Hematopoietic multipotent progenitor cell treated with erythropoietin and hydrocortisone succinate and interleukin-3 and kit ligand, for 4 days (in vitro differentiated cells): ENCODE measurements at regions not wholly inside any gene's neighbourhood (a gene's known extent, or its start where the extent isn't known, plus 50 kb on each side); places are given as distances from the start of the nearest gene placed in this dataset.
"Not testable (repeated sequence)": the region's sequence is repeated elsewhere in the genome, so short reads cannot be mapped to it uniquely, and the experiment has no call there.

Experiments used
- DNase-seq: peaks from one replicate; pipeline ENCODE4 v3.0.0-alpha.2; 2015

DNA sequence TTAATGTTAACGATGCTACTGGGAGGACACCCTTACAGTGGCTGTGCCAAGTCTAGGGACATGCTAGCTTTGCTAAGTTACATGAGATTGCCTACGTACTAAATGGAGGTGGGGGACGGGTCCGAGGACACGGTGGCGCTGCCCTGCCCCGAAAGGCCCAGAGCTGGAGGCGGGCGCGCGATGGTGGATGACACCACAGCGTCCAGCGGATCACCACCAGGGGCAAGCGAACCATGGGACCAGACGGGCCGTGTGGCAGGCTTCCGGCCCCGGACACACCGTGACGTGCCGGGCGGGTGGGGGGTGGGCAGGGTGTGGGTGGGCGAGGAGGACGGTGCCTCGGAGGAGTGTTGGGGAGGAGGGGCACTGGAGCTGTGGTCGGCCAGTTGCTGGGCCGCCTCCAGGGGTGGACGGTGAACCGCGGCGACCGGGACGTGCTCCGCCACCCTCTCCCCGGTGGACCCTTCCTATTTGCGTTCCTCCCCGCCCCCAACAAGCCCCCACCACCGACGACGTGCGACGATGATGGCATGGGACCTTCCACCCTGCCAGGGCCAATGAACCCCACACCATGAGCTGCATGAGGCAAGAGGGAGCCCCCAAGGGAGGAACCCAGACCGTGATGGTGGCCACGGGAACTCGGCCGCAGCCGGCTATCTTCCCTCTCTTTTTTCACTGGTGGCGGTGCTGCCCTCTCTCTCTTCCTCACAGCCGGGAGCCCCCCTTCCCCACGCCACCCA is 773.3 kb upstream of the DEFB115 start:
- no peak for DNase-seq

DNA sequence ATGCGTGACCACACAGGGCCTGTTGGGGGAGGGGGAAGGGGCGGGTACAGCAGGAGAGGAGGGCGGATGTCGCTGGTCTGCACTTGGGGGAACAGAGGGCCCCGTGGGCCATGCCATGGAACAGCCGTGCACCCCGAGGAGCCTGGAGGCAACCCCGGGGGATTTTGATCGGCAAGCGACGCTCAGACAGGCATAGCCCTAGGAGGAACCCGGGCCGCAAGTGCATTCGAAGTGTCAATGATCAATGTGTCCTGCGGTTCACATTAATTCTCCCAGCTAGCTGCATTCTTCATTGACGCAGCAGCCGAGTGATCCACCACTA is 772.8 kb upstream of the DEFB115 start:
- DNase-seq = no peak

DNA sequence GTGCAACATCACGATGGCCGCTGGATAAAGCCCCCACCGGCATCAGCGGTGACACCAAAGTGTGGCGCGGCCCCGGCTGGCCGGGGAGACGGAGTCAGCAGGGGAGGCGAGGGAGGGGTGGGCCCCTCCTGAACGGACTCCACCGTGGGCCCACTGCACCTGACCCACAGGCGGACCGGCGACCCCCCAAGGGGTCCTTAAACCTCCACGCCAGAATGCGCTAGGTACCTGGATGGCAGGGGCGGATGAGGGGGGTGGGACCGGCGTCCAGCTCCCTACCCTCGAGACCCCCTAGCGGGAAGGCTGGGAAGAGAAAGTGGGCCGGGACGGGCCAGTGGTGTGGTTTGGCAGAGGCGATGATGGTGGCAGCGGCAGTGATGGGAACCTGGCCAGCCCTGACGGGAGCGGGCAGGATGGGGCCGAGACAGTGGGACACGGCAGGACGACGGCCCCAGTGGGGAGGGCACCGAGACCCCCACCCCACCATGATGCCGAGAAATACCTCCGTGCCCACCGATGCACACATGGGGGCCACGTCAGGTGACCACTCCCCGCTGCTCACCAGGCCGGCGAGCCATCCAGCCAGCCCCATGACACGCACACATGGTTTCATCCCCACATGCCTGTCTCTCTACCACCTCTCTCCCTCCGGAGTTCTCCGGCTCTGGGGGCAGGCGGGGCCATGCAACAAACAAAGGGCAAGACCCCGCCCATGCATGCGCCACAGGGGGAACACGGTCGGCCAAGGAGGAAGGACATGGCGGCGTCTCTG is 771.9 kb upstream of the DEFB115 start:
- no peak for DNase-seq

DNA sequence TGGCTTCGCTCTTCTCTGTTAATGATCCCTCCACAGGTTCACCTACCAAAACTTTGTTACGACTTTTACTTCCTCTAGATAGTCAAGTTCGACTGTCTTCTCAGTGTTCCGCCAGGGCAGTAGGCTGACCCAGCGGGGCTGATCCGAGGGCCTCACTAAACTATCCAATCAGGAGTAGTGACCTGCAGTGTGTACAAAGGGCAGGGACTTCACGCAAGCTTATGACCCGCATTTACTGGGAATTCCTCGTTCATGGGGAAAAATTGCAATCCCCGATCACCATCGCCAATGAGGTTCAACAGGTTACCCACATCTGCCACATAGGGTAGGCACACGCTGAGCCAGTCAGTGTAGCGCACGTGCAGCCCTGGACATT is 771.4 kb upstream of the DEFB115 start:
- no peak for DNase-seq

DNA sequence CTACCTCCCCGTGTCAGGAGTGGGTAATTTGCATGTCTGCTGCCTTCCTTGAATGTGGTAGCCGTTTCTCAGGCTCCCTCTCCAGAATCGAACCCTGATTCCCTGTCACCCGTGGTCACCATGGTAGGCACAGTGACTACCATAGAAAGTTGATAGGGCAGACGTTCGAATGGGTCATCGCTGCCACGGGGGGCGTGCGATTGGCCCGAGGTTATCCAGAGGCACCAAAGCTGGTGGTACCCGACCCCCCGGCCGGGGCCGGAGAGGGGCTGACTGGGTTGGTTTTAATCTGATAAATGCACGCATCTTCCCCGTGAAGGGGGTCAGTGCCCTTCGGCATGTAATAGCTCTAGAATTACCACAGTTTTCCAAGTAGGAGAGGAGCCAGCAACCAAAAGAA is 770.0 kb upstream of the DEFB115 start:
- DNase-seq = not testable (repeated sequence)

GRCh38 chr20:30487947-30488926 is 769.2 kb upstream of the DEFB115 start:
- no peak for DNase-seq

DNA sequence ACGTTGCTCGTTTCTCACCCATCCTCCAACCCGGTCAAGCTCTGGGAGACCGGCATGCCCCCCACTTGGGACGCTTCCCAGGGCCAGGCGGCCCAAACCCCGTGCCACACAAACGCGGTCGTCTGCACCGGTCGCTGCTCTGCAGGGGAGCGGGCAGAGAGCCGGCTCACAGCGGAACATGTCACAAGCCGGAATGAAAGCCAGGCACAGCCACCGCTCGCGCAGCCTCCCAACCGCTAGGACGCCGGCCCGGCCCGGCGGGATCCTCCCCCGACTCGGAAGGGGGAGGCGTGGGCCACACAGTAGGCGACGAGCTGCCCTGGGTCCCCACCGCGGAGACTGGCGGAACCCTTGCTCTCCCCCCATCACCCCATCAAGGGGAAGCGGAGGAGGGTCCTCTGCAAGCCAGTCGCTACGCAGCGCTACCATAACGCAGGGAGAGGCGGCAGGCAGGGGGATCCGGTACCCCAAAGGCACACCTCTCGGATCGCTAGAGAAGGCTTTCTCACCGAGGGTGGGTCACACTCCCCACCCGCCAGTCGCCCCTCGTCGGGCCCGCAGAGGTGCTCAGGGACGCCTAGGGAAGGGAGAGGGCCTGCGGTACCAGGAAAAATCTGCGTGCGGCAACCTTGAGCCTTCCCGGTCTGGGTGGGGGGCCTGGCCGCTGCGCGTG is 768.4 kb upstream of the DEFB115 start:
- DNase-seq = no peak

GRCh38 chr20:30489614-30490003 is 767.9 kb upstream of the DEFB115 start:
- DNase-seq = no peak

DNA sequence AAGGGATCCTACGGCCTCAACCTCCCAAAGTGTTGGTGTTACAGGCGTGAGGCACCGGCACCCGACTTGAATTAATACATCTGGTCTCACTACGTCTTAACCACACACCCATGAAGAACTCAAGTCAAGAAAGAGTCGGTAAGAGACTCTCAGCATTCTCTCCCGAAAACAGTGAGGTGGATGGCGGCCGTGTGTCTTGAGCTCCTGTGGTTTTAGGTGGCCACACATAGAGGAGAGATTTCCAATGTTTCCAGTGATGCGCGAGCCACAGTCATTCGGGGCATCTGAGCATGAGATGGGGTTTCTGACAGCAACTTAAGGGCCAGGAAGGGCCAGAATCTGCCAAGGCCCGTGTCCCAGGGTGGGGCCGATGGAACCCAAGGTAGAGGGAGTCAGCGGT is 766.4 kb upstream of the DEFB115 start:
- no peak for DNase-seq

- not testable (repeated sequence) for DNase-seq
These were observed 760.8 kb upstream of the DEFB115 start for GRCh38 chr20:30496656-30497055.

DNA sequence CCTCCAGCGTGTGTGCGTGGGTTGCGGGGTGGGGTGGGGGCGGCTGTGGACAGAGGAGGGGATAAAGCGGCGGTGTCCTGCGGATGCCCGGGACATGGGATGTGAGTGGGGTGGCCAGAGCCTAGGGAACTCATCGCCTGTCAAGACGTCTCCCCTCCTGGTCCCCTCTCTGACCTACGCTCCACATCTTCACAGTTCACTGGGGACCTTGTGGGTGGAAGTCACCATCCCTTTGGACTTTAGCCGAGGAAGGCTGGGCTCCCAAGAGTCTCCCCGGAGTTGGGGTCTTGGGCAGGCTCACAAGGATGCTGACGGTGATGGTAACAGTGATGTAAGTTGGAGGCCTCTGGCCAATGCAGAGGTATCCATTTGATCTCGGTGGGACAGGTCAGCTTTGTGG is 760.3 kb upstream of the DEFB115 start:
- DNase-seq = not testable (repeated sequence)

GRCh38 chr20:30499123-30499522 is 758.3 kb upstream of the DEFB115 start:
- DNase-seq = no peak

DNA sequence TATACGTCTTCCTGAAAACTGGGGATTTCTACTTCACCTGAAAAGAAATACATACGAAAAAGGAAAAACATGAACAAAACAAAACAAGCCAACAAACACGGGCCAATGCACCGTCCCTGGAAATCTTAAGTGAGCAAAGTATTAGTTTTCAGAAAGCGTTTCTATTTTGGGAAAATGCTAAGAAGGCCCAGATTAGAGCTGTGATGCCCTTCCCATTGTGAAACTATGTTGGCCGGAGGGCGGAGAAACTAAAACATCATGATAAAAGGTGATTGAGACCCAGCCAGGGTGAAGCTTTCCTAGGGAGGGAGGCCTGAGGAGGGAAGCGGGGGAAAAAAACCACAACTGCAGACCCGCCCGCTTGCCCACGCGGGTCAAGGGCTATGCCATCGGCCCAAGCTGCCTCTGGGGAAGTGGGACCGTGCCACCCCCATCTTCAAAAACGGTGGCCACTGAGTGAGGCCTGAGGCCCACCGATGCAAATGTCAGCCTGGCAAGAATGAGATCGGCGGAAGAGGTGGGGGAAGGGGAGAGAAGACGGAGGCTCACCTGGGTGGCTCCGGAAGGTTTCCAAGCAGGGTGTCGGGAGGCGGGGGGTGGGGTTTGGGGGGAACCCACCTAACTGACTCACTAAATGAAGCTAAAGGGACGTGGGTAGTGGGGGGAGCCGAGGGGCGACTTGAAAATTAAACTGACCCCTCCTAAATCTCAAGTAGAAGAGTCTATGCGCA is 757.6 kb upstream of the DEFB115 start:
- not testable (repeated sequence) for DNase-seq

GRCh38 chr20:30500447-30500820 is 757.0 kb upstream of the DEFB115 start:
- peak; percentile 42 for DNase-seq

- no peak for DNase-seq
These were observed 756.5 kb upstream of the DEFB115 start for GRCh38 chr20:30500829-30501440.

GRCh38 chr20:30502670-30503069 is 754.8 kb upstream of the DEFB115 start:
- DNase-seq = no peak

DNA sequence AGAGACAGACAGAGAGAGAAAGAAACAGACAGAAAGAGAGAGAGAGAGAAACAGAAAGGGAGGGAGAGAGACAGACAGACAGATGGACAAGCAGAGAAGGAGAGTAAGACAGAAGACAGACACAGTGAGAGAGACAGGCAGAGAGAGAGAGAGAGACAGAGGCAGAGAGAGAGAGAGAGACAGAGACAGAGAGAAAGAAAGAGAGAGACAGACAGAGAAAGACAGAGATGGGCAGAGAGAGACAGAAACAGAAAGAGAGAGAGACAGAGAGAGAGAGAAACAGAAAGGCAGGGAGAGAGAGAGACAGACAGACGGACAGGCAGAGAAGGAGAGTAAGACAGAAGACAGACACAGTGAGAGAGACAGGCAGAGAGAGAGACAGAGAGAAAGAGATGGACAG is 754.3 kb upstream of the DEFB115 start:
- not testable (repeated sequence) for DNase-seq

- no peak for DNase-seq
These were observed 753.4 kb upstream of the DEFB115 start for GRCh38 chr20:30503992-30504570.

GRCh38 chr20:30505566-30505965 is 751.9 kb upstream of the DEFB115 start:
- DNase-seq = no peak

DNA sequence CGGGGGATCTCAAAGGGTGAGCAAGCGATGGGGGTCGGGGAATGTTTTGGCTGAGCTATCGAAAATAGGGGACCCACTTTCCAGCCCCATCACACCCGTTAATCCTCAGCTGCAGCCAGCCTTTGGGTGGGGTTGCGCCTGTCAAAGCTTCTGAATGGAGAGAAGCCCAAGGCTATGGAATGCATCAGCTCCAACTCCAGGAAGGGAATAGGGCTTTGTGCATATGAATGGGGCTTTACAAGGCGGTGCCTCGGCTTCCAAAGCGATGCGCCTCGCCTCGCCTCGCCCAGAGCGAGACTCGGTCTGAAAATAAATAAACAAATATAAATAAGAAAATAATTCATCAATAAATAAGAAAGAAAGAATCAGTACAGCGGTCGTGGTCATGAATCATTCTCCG is 751.4 kb upstream of the DEFB115 start:
- no peak for DNase-seq

DNA sequence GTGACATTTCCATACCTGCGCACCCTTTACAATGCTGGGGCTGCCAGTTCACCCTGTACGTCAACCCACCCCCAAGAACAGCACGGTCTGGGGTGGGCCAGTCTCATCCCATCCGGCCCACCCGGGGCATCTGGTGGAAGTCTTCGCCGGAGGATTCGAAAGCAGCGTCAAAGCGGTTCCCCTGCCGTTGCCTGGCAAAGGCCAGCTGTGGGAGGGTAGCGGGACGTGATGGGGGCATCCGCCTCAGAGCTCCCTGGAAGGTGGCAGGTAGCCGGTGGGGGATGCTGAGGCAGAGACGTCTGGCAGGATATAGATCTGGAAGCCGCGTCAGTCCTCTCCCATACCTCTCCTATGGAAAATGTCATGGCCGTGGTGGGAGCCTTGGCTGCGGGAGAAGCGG is 749.1 kb upstream of the DEFB115 start:
- not testable (repeated sequence) for DNase-seq
